Left lung (tissue), 4 donors: ENCODE measurements at regions not wholly inside any gene's neighbourhood (a gene's known extent, or its start where the extent isn't known, plus 50 kb on each side); places are given as distances from the start of the nearest gene placed in this dataset.

Experiments
- ATAC-seq: fragments of 200-7000 bp; cut with Tn5 transposase; one replicate; pipeline ENCODE4 v1.9.1; 2020; ENCODE audit warnings: moderate library complexity
- DNase-seq, 4 donors: peaks; one replicate each; pipeline ENCODE4 v3.0.0-alpha.2; 2013 to 2020
- H3K27ac ChIP-seq, 2 donors: fragments of 200-600 bp; sonication (generic) in 1 of 2; one replicate each; pipeline versions ENCODE4 v1.5.0 to v1.8.0; 2020 to 2021
- H3K27me3 ChIP-seq, 2 donors: fragments of 200-600 bp; sonication (generic) in 1 of 2; one replicate each; pipeline versions ENCODE4 v1.5.0 to v1.8.0; 2020 to 2021
- H3K36me3 ChIP-seq, 2 donors: fragments of 200-600 bp; sonication (generic) in 1 of 2; one replicate each; pipeline versions ENCODE4 v1.5.0 to v1.8.0; 2020 to 2021
- H3K4me1 ChIP-seq, 2 donors: fragments of 200-600 bp; one replicate each; pipeline ENCODE4 v1.8.0; 2021
- H3K4me3 ChIP-seq, 2 donors: fragments of 200-600 bp; sonication (generic) in 1 of 2; one replicate each; pipeline versions ENCODE4 v1.5.0 to v1.8.0; 2020 to 2021; ENCODE audit warnings: mild to moderate bottlenecking in 1 of 2
- H3K9me3 ChIP-seq, 2 donors: fragments of 200-600 bp; sonication (generic) in 1 of 2; one replicate each; pipeline versions ENCODE4 v1.5.0 to v1.8.0; 2020 to 2021
- CTCF ChIP-seq, 2 donors: fragments of 200-600 bp; sonication (generic) in 1 of 2; IDR thresholded peaks; one replicate each; pipeline versions ENCODE4 v1.5.0 to v1.8.0; 2021; ENCODE audit warnings: antibody characterized with exemption in 2 of 2
- intact Hi-C, 2 donors: fragments of 100-400 bp; cut with DNase I; formaldehyde crosslinking; loops; one replicate each; pipeline versions ENCODE4 v1.11.2 to v1.14.2; 2022
- donor health status: DM: no; HTN: yes; CAD: no.
- donor health status: DM: no; HTN: no; CAD: no.

- Histone ChIP-seq H3K4me1 (no peaks in the 10 kb centered on the region), H3K36me3 (no peaks in the 10 kb centered on the region), H3K27ac (no peak overlapping the region), H3K4me3 (no peak overlapping the region), H3K9me3 (no peaks in the 10 kb centered on the region), H3K27me3 (peaks cover 0 to 8% of the 10 kb centered on the region in 2 donors)
- no peak for TF ChIP-seq CTCF (IDR thresholded peaks at IDR 0.05)
- intact Hi-C loops = no loop called here
- DNase-seq (no peak), ATAC-seq (no peak)
These were observed 302.7 kb downstream of the MAF start for GRCh38 chr16:79297805-79298204.

- TF ChIP-seq CTCF (IDR thresholded peaks at IDR 0.05) = no peak
- Histone ChIP-seq H3K36me3 (no peaks in the 10 kb centered on the region), H3K4me1 (no peaks in the 10 kb centered on the region), H3K27me3 (peaks cover 0 to 6% of the 10 kb centered on the region in 2 donors), H3K9me3 (no peaks in the 10 kb centered on the region), H3K4me3 (no peak overlapping the region), H3K27ac (no peak overlapping the region)
- DNase-seq (no peak), ATAC-seq (peak; percentile 29)
- intact Hi-C loops = no loop called here
These were observed 303.2 kb downstream of the MAF start for GRCh38 chr16:79297296-79297695.

GRCh38 chr16:79296491-79296890 lies 304.0 kb downstream of the MAF start:
- Histone ChIP-seq H3K4me3 (no peak overlapping the region), H3K27ac (no peak overlapping the region), H3K4me1 (no peaks in the 10 kb centered on the region), H3K36me3 (no peaks in the 10 kb centered on the region), H3K27me3 (no peaks in the 10 kb centered on the region), H3K9me3 (no peaks in the 10 kb centered on the region)
- intact Hi-C loops = no loop called here
- TF ChIP-seq CTCF (IDR thresholded peaks at IDR 0.05) = no peak
- no peak for ATAC-seq
- DNase-seq = no peak

GRCh38 chr16:79295746-79296145 lies 304.8 kb downstream of the MAF start:
- no peak overlapping the region for H3K4me3 ChIP-seq
- ATAC-seq (no peak), DNase-seq (no peak)
- no peaks in the 10 kb centered on the region for H3K4me1 ChIP-seq
- H3K27ac ChIP-seq = no peak overlapping the region
- no peaks in the 10 kb centered on the region for H3K9me3 ChIP-seq
- TF ChIP-seq CTCF (IDR thresholded peaks at IDR 0.05) = no peak
- no peaks in the 10 kb centered on the region for H3K27me3 ChIP-seq
- intact Hi-C loops = no loop called here
- H3K36me3 ChIP-seq = no peaks in the 10 kb centered on the region

GRCh38 chr16:79295162-79295561 lies 305.4 kb downstream of the MAF start:
- Histone ChIP-seq H3K36me3 (no peaks in the 10 kb centered on the region), H3K27ac (no peak overlapping the region), H3K4me1 (no peaks in the 10 kb centered on the region), H3K4me3 (no peak overlapping the region), H3K27me3 (no peaks in the 10 kb centered on the region), H3K9me3 (no peaks in the 10 kb centered on the region)
- intact Hi-C loops = no loop called here
- ATAC-seq (no peak), DNase-seq (no peak)
- TF ChIP-seq CTCF (IDR thresholded peaks at IDR 0.05) = no peak
